ENCODE measurements at regions not wholly inside any gene's neighbourhood (a gene's known extent, or its start where the extent isn't known, plus 50 kb on each side); places are given as distances from the start of the nearest gene placed in this dataset.
"Not testable (repeated sequence)": the region's sequence is repeated elsewhere in the genome, so short reads cannot be mapped to it uniquely, and the experiment has no call there.

DNA sequence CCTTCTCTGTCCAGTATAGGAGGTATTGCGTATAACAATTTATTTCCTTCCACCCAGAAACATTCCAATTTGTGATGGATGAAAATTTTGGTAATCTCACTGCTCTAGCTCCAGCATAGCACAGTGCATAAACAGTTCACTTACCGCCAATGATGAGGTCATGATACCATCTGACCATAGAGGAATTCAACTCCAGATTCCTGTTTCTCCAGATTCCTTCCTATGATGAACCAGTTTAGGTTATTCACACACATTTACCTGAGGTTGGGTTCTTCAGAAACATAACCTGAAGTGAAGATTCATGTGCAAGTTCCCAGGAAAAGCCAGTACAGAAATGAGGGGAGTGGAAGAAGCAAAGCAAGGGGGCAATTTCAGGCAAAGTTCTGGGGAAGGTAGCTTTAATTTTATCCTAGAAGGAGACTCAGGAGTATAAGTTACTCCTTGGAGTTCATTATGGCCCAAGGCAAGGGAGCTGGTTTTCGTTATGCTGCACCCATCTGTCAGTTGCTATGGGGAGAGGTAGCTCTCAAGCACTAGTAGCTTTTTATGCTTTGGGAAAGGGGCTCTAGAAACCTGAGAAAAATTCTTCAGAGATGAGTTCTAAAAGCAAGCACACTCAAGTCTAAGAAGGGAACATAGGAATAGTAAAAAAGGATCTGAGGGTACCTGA is 121.6 kb downstream of the CASP12 start:
- DNase-seq (ENCODE audit: low read depth): no peak

DNA sequence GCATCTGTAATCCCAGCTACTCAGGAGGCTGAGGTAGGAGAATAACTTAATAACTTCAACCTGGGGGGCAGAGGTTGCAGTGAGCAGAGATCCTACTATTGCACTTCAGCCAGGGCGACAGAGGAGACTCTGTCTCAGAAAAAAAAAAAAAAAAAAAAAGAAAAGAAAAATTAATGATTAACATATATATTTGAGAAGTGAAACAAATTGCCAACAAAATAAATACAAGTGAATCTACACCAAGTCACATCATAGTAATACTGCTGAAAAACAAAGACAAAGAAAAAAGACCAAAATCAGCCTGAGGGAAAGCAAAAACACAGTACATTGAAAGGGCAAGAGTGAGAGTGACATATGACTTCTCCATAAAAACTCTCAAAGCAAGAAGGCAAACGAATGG is 123.7 kb downstream of the CASP12 start:
- no peak for DNase-seq (ENCODE audit: low read depth)

DNA sequence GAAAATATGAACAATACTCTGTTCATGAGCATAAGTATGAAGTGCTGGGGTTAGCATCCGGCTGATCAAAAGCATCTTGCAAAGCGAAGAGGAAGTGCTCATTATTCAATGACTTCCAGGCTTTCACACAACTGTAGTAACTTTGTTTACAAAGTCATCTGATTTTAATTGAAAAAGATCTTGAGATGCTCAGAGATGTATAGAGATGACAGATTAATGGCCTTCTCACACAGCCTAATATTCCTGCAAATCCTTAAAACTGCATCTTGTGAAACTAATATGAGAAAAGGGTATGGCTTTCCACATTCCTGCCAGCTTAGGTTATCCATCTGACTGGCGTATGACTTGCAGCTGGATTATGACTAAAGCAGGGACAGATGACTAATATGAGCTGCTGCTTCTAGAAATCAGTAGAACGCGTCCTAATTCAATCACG is 125.4 kb downstream of the CASP12 start:
- no peak for DNase-seq (ENCODE audit: low read depth)

DNA sequence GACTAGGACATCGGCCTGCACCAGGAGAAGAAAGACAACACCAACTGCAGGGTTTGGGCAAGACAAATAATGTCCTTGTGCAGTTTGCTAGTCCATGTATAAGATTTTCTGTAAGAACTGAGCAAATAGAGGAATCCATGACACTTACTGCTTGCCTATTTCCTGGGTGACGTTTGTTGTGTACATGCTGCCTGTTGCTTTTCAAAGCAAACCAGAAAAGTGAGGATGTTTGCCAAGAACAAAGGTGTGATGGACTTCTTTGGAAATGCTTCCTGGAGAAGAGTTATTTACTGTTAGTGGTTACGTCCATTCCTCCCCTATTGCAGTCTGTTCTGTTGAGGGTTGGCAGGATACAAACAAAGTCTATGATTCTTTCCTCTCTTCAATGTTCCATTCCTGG is 126.5 kb downstream of the CASP12 start:
- no peak for DNase-seq (ENCODE audit: low read depth)

DNA sequence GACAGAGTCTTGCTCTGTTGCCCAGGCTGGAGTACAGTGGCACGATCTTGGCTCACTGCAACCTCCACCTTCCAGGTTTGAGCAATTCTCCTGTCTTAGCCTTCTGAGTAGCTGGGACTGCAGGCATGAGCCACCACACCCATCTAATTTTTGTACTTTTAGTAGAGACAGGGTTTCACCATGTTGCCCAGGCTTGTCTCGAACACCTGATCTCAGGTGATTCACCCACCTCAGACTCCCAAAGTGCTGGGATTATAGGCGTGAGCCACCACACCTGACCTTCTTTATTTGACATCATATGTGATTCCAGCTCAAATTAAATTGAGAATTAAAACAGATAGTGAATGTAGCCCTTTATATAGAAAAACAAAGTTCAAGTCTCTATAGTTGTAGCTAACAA is 127.2 kb downstream of the CASP12 start:
- not testable (repeated sequence) for DNase-seq (ENCODE audit: low read depth)

DNA sequence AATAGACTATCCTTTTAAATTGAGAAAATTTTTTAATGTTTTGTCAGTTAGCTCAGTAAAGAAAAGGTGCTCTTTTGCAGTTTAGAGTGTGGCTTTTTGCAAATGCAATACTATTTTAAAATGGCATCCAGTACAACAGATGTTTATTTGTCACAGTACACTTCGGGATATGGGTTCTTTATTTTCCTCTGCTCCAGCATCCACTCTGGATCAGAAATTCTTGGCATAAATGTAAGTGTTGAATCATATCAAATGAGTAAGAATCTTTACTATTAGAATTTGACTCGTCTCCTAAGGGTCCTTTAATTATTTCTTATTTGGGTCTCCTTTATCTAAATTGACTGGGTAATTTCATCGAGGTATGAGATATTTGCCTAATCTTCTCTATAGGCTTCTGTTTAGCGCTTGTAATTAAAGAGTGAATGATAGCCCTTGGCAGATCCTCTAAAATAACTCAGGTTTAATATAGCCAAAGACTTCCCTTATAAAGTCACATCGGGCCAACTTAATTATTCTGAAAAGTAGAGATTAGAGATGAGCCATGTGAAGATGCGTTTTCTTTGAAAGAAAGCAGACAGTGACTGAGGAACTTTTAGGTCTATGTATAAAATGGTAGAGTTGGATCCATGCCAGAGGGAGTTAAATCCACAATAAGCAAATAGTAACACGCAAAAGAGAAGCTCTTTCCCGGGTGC is 132.7 kb downstream of the CASP12 start:
- no peak for DNase-seq (ENCODE audit: low read depth)

DNA sequence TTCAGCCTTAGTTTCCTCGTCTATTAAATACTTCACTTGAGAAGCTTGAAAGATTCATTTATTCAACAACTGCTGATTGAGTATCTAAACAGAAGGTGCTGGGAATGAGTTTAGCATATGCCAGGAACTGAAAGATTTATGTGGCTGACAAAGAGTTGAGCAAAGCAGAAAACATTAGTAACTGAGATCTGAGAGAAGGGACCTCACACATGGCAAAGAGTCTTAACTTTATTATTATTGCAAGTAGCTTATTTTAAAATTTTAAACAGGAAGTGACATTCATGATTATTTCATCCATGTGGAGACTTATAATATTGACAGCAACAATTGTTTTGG is 133.6 kb downstream of the CASP12 start:
- no peak for DNase-seq (ENCODE audit: low read depth)

DNA sequence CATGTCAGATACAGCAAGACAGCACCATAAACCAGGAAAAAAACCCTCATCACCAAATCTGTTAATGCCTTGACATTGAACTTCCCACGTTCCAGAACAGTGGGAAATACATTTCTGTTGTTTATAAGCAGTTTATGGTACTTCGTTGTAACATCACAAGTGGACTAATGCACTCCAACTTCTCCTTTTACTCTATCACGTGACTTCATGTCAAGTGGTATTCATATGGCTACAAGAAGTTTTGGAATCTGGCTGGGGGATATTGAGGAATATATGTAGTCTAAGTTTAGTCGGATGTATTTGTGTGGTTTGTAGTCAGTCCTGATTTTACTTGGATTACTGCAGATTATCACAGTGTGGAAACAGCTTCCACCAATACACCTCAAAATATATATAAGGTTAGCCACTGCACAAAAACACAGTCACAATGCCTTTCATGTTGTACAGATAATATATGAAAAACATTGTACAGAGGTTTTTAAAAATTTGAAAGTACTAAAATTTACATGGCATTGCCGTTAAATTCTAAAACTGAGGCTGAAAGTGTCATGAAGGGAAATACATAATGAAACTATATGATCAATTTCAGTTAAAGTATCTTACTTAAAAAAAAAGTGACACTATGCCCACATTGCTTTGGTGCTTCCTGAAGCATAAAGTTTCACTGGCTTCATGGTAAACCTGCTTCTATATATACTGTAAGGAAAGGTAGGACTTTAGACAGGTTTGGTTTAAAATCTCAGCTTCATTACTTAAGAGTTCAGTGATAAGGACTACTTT is 134.1 kb downstream of the CASP12 start:
- DNase-seq (ENCODE audit: low read depth): no peak

DNA sequence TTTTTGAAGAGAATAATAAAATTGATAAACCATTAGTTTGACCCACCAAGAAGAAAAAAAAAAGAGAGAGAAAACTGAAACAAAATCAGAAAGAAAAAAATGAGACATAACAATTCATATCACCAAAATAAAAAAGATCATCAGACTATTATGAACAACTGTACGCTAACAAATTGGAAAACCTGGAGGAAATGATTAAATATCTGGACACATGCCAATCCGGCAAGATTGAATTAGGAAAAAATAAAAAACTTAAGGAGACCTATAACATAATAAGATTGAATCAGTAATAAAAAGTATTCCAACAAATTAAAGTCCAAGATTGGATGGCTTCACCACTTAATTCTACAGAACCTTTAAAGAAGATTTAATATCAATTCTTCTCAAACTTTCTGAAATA is 136.7 kb downstream of the CASP12 start:
- no peak for DNase-seq (ENCODE audit: low read depth)

DNA sequence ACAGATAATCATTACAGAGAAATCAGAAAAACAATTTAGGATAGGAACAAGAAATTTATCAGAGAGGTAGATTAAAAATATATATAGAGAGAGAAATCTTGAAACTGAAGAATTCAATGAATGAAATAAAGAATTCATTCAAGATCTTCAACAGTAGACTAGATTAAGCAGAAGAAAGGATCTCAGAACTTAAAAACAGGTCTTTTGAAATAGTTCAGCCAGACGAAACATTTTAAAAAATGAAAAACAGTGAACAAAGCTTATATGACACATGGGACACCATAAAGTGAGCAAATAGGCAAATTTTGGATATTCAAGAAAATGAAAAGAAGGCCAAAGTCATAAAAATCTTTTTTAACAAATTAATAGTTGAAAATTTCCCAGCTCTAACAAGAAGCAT is 138.8 kb downstream of the CASP12 start:
- DNase-seq (ENCODE audit: low read depth): no peak

DNA sequence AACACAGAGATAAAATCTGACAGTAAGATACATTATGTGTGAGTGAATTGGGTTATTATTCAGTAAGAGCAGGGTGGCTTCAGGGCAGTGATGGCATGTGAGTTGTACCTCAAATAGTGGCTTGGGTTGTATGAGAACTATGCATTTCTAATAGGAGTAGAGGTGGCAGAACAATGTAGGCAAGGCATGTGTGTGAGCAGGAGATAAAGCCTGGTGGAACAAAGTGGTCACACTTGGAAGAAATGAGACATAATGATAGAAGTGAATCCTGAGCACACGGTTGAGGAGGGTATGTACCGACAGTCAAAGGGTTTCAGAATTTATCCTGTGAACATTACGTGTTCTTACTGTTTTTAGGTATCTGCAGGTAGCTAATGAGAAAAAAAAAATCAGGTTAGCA is 159.3 kb downstream of the CASP12 start:
- DNase-seq (ENCODE audit: low read depth): no peak

DNA sequence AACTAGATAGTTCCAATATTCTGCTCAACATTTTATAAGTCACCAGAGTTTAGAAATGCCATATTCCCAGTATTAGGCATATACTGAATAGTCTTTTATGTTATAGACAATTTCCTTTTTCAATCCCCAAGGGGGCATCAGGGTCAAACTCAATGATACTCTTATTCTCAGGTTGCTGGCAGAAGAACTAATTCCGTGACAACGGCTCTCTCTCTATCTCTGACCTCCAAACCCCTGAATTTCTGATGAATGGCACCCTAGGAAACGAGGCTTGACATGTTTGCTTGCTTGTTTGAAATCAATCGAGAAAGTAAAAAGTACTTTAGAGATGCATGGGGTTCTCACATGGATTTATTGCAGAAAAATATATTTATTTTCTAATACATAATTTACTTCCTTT is 160.1 kb downstream of the CASP12 start:
- no peak for DNase-seq (ENCODE audit: low read depth)

DNA sequence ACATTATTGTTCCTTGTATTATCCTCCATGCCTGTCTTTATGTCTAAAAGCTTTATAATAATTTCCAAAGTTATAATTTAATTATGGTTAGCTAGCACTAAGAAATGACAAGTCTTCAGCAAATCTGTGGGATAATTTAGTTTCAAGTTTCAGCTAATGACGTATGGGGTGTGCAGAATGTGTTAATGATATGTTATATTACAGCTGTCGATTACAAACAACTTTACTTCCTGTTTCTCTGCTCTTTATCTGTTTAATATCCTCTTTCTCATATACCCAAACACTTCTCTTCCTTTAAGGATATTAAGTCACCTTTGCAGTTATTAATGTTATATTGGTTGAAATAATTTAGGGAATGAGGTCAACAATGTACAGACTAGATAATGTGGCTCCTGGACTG is 161.8 kb downstream of the CASP12 start:
- DNase-seq (ENCODE audit: low read depth): no peak

DNA sequence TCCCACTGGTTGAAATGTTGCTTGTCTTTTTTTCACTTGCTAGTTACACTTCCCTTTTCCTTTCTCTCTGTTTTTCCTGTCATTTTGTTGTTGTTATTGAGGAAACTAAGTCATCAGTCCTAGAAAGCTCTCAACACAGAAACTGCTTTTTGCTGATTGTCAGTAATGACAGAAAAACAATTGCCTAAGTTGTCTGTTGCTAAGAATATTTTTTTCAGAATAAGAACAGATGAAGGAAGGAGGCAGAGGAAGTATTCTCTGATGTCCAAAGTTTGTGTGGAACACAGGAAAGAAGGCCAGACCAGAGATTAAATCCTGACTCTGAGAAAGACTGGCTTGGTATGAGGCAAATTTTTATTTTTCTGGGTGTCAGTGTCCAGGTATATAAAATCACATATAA is 163.3 kb downstream of the CASP12 start:
- DNase-seq (ENCODE audit: low read depth): no peak

DNA sequence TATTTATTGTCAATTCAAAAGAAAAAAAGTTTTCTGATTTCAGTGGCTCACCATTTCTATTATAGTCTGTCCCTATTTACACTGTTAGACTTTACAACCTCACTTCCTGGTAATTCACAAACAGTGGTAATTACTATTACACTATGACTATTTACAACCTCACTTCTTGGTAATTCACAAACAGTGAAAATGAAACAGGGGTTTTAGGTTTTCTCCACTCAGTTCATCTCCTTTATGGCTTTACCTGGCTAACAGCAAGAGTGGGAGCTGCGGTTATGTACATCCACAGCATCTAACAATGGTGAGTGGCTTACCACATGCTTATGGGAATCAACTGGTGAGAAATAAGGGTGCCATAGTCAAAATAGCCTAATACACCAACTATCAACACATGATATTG is 166.4 kb downstream of the CASP12 start:
- no peak for DNase-seq (ENCODE audit: low read depth)

DNA sequence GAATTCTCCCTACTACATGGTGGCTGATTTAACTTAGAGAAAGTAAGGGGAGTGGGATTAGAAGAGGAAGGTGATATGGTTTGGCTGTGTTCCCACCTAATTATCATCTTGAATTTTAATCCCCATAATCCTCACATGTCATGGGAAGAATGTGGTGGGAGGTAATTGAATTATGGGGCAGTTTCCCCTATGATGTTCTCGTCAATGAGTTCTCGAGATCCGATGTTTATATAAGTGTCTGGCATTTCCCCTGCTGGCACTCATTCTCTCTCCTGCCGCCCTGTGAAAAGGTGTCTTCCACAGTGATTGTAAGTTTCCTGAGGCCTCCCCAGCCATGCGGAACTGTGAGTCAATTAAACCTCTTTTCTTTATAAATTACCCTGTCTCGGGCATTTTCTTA is 169.3 kb downstream of the CASP12 start:
- DNase-seq (ENCODE audit: low read depth): no peak

DNA sequence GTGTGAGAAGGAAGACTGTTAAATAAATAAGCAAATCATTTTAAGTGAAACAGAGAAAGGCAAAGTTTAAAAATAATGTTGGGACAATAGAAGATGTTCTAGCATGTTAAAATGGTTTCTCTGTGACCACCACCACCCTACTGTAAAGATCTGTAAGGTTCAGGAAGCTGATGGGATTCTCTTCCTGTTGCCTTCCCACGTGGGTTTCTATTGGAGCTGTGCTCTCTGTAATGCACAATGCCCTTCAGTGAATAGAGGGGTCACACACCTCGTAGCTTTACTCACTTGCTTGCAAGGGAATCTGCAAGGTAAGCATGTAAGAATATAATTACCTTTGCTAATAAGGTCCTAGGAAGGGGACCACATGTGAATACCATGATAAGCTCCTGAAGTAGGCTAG is 170.5 kb downstream of the CASP12 start:
- DNase-seq (ENCODE audit: low read depth): no peak

DNA sequence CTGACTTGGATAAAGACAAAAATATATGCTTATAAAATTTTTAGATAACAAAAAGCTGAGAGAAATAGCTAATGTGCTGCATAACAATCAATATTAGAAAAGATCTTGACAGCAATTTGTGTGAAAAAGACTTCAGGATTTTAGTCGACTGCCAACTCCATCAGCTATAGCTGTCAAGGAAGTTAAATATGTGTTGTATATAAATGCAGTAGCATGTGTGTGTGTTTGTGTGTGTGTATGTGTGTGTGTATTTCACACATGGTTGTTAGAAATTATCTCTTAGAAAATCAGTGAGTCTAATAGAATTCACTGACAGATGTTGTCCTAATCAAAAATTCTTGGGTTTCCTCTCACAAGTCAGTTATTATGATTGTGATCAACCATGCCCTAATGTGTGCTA is 171.2 kb downstream of the CASP12 start:
- no peak for DNase-seq (ENCODE audit: low read depth)

DNA sequence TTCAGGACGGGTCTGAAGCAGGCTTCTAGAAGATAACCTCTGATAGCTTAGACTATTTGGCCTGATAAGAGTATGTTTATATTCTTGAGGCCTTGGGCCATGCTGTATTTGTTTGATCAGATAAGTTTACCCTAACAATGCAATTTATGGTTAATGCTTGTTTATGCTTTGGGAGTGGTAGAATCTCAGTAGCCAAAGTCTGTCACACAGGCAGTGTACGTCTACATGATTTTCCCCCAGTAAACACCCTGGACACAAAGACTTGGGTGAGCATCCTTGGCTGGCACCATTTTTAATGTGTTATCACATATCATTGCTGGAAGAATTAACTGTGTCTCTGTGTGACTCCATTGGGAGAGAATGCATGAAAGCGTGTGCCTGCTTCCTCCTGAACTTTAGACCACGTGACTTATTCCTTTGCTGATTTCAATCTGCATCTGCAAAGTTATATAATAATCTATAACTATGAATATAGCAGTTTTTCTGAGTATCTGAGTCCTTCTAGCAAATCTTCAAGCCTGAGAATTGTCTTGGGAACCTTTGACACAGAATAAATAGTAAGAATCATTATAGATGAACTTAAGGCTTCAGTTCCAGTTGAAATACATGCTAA is 172.4 kb downstream of the CASP12 start:
- no peak for DNase-seq (ENCODE audit: low read depth)

DNA sequence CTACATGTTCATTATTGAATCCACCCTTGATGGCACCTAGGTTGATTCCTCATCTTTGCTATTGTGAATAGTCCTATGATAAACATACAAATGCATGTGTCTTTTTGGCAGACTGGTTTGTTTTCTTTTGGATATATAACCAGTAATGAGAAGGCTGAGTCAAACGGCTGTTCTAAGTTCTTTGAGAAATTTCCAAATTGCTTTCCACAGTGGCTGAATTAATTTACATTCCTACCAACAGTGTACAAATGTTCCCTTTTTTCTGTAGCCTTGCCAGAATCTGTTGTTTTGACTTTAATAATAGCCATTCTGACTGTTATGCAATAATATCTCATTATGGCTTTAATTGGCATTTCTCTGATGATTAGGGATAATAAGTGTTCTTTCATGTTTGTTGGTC is 184.9 kb downstream of the CASP12 start:
- DNase-seq (ENCODE audit: low read depth): no peak

DNA sequence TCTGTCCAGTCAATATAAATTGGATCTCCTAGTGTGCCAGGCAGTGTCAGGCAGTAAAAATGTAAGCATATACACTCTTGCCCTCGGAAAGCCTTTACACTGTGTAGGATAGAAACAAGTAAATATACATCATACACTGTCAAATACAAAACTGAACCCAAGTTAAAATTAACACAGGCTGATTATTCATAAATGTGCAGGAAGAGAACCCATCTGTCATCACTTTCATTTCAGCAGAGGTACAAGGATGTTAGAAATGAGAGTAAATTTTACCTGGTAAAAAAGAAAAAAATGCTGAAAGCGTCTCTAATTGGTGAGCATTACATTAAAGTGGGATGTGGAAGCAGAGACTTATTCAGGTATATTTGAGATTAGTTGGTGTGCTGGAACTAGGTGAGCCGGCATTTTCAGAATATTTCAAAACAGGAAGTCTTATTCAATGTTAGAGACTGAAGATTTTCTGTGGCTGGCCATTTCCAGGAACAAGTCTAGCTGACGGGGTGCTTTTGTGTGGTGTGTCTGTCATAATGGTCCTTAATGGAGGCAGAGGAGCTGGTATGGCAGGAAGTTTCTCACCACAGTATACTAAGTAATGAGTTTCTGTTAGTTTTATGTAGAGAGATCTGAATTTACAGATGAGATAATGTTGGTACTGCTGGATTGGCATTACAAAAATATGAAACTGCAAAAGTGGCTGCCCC is 192.6 kb downstream of the CASP12 start:
- peak; percentile 37 for DNase-seq (ENCODE audit: low read depth)

DNA sequence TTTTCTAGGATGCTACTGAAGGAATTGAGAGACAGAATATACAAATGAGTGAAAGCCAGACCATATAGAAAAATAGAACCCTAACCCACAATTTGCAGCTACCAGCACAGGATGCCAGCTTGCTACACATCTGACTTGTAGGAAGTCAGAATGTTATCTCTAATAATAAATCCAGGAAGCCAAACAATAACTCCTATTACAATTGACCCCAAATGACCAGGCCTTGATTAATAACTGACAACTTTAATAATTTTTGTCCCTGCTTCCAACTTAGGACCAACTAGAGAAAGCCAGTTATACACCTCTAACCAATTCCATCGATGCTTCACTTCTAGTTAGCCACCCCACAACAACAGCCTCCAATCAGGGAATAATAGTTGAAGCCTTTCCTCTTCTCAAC is 193.4 kb downstream of the CASP12 start:
- DNase-seq (ENCODE audit: low read depth): no peak

Data from activated T-cell treated with anti-CD3 and anti-CD28 coated beads for 48 hours (primary cell).